ENCODE measurements at regions not wholly inside any gene's neighbourhood (a gene's known extent, or its start where the extent isn't known, plus 50 kb on each side); places are given as distances from the start of the nearest gene placed in this dataset.

DNA sequence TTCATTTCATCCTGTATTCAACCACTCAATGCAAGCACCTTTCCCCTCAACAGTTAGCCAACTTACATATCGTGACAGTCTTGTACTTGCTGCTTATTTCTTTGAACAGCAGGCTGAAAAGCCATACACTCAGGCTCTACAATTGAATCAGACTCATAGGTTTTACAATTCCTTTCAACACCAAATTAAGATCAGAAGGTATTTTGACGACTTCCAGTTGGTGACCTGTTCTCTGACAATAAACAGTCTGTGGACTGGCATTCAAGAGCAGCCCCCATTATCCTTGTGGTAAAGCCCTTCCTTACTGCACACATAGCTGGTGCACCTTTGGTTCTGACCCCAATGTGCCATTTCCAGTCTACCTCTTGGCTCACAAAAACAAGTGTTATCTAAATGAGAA is 140.0 kb upstream of the MB21D2 start:
- TF ChIP-seq, protein P1, sequence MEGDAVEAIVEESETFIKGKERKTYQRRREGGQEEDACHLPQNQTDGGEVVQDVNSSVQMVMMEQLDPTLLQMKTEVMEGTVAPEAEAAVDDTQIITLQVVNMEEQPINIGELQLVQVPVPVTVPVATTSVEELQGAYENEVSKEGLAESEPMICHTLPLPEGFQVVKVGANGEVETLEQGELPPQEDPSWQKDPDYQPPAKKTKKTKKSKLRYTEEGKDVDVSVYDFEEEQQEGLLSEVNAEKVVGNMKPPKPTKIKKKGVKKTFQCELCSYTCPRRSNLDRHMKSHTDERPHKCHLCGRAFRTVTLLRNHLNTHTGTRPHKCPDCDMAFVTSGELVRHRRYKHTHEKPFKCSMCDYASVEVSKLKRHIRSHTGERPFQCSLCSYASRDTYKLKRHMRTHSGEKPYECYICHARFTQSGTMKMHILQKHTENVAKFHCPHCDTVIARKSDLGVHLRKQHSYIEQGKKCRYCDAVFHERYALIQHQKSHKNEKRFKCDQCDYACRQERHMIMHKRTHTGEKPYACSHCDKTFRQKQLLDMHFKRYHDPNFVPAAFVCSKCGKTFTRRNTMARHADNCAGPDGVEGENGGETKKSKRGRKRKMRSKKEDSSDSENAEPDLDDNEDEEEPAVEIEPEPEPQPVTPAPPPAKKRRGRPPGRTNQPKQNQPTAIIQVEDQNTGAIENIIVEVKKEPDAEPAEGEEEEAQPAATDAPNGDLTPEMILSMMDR (IDR thresholded peaks at IDR 0.05; ENCODE audit: low read depth, low read length), result no peak
- no peak for TF ChIP-seq POLR2A (IDR thresholded peaks at IDR 0.05; ENCODE audit: extremely low read depth, insufficient read length)
